ENCODE measurements at regions not wholly inside any gene's neighbourhood (a gene's known extent, or its start where the extent isn't known, plus 50 kb on each side); places are given as distances from the start of the nearest gene placed in this dataset.

- TF ChIP-seq DRAP1 (CRISPR knock-in tag; IDR thresholded peaks at IDR 0.05) (peak; percentile 73), NR2F6 (IDR thresholded peaks at IDR 0.05) (peak; percentile 97), NR2F6 (CRISPR knock-in tag; IDR thresholded peaks at IDR 0.05) (peak; percentile 95), KDM5B (CRISPR knock-in tag; IDR thresholded peaks at IDR 0.05; ENCODE audit: borderline replicate concordance) (no peak), SIN3B (IDR thresholded peaks at IDR 0.05; ENCODE audit: low read length) (no peak), TOPORS (CRISPR knock-in tag; IDR thresholded peaks at IDR 0.05) (no peak), CENPX (CRISPR knock-in tag; IDR thresholded peaks at IDR 0.05) (no peak), IRF1 (CRISPR knock-in tag; IDR thresholded peaks at IDR 0.05; ENCODE audit: low read depth) (no peak), ZBTB10 (CRISPR knock-in tag; IDR thresholded peaks at IDR 0.05; ENCODE audit: borderline replicate concordance) (peak; percentile 62; the same call in 1 of the 2 replicates), PHF8 (CRISPR knock-in tag; IDR thresholded peaks at IDR 0.05) (peak; percentile 41; the same call in 1 of the 2 replicates), NONO (IDR thresholded peaks at IDR 0.05) (no peak), NONO (CRISPR knock-in tag; conservative IDR thresholded peaks at IDR 0.05) (peak; percentile 98), ASH2L (IDR thresholded peaks at IDR 0.05; ENCODE audit: insufficient read length, low read depth, low read length) (peak; percentile 88), ZNF256 (CRISPR knock-in tag; conservative IDR thresholded peaks at IDR 0.05) (0 out of 2 replicates have a peak, but pooled peaks have one; percentile 62), NCOR1 (IDR thresholded peaks at IDR 0.05; ENCODE audit: borderline replicate concordance, low read length) (peak; percentile 87), PRDM4 (CRISPR knock-in tag; IDR thresholded peaks at IDR 0.05; ENCODE audit: borderline replicate concordance) (no peak), RFX5 (IDR thresholded peaks at IDR 0.05; ENCODE audit: low read depth, low read length) (no peak), PHF21A (CRISPR knock-in tag; IDR thresholded peaks at IDR 0.05) (peak; percentile 100), ZNF232 (CRISPR knock-in tag; IDR thresholded peaks at IDR 0.05; ENCODE audit: borderline replicate concordance) (peak; percentile 94), ZSCAN21 (CRISPR knock-in tag; IDR thresholded peaks at IDR 0.05; ENCODE audit: borderline replicate concordance) (no peak; the same call in 1 of the 2 replicates), RFX3 (CRISPR knock-in tag; IDR thresholded peaks at IDR 0.05) (no peak), HES4 (CRISPR knock-in tag; IDR thresholded peaks at IDR 0.05; ENCODE audit: borderline replicate concordance) (no peak)
These were observed 113.7 kb upstream of the MAP4K3 start (continued) for GRCh38 chr2:39550701-39551285.
